GM19455 (cell line): ENCODE measurements at regions not wholly inside any gene's neighbourhood (a gene's known extent, or its start where the extent isn't known, plus 50 kb on each side); places are given as distances from the start of the nearest gene placed in this dataset.

ENCODE experiments used
- ATAC-seq: cut with Tn5 transposase; IDR thresholded peaks from one replicate; pipeline ENCODE4 v1.9.1; 2021; ENCODE audit not compliant: unreplicated experiment

GRCh38 chr12:75908961-75909605 is 122.5 kb downstream of the PHLDA1 start:
- no peak for ATAC-seq

DNA sequence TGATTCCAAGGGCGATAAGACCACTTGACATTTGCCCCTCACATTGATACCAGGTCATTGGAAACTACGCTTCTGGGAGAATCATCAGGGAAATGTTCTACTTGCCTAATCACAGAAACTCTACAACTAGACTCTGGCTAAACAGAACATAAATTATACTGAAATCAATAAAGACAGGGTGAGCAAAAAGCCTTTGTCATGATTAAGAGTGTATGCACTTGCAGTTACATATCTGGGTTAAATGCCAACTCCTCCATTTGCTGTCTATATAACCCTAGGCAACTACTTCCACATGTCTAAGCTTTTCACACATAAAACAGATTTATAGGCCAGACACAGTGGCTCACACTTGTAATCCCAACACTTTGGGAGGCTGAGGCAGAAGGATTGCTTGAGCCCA is 125.7 kb downstream of the PHLDA1 start:
- ATAC-seq = no peak

GRCh38 chr12:75900781-75901254 is 130.8 kb downstream of the PHLDA1 start:
- ATAC-seq = no peak

DNA sequence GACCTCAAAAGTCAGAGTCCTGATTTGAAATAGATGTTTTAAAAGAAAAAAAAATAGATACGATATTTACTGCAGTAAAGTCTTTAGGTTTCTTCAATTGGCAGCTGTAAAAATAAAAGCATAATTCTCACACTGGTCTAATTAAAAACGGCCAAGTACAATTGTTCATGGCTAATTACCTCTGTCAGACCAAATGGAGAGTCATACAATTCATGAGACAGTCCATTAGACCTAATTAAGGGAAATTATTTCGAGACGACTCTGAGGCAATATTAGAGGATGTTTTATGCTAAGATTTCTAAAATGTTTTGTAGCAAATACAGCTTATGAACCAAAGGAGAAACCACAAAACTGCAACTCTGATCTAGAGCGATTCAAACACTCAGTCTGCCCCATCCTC is 131.3 kb downstream of the PHLDA1 start:
- ATAC-seq = no peak

DNA sequence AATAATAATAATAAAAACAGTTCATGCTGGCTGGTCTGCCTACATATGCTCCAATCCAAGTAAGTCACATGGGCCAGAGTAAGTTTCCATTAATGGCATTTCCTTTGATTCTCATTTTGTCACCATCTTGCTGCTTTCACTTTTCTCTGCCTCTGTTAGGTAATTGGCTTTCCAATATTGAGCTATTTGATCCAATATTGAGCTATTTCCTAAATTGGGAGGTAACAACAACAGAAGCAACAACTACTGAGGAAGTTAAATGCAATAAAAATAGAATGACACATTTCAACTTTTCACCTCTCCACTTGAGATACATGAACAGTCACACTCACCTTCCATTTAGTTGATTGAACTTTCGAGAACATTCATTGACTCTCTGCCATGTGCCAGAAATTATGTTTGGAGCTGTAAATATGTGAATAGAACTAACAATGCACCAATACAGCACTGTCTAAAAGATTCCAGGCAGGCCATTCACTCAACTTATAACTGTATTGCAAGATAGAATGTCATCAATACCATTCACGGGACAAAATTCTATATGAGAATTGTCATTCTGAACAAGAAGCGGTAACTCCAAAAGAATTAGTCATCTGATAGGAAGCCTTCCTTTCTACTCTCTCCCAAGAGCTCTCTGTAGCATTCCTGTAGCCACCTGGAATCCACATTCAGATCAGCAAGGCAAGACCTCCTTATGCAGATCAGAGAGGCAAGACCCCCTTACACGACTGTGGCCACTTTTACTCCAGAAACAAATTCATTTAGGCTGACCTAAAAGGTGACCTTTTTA is 136.4 kb downstream of the PHLDA1 start:
- ATAC-seq = no peak

GRCh38 chr12:75893765-75894164 is 137.8 kb downstream of the PHLDA1 start:
- ATAC-seq = no peak

DNA sequence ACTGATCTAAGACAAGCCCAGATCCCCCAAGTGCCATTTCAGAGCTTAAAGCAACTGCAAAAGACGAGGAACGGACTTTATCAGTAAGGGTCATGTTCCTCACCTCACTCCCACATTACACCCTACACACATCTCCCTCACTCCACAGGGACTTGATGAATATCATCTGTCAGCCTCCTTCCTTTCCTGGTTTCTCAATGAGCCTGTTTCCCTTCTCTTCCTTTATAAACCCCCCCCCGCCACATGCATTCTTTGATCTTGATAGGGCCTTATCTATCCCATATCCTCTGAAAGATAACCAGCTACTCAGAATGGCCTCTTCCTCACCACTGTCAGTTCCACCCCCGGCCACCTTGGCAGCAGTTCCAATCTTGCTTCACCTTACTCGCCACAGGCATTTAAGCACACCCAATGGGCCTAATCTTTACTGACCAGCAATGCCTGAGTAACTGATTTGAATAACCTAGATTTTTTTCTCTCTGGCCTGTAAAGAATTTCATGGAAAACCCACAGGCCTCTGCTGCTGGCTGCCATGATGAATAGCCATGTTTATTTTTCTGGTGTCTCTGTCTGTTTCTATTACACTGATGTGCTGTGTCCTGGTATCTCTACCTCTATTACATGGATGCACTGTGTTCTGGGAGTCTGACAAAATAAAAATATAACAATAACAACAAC is 138.7 kb downstream of the PHLDA1 start:
- ATAC-seq = no peak

- ATAC-seq = no peak
These were observed 140.5 kb downstream of the PHLDA1 start for GRCh38 chr12:75891072-75891471.

- ATAC-seq = no peak
These were observed 140.9 kb downstream of the PHLDA1 start for GRCh38 chr12:75890660-75891059.

GRCh38 chr12:75890141-75890540 is 141.4 kb downstream of the PHLDA1 start:
- ATAC-seq = no peak

DNA sequence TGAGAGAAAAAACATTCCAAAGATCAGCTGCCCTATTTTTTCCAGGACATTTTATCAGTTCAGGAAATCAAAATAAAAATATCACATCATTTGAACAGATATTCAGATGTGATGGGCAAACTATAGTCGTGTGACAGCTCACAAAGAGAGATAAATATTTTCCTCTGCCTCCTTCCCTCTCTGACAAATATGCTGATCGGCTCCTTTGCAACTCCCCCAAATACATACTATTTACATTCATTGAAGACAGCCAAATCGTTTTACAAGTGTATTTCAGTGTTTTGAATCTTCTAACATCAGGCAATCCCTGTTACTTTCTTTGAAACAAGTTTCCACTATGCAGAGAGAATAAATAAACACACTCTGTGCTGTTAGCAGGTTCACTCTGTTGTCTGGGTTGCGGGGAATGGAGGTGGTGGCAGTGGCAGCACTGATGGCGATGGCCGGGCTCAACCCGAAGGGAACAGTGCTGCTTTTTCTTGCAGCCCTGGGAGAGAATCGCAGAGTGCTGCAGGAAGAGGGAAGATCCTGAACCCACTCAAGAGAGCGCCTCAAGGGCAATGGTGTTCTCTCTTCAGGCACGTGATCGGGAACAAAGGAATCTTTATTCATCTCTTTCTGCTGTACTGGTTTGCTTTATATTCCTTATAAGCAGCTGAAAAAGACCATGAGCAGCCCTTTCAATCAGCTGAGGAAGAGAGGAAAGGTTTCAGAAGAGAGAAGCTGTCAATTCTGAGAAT is 142.5 kb downstream of the PHLDA1 start:
- ATAC-seq = no peak

GRCh38 chr12:75888399-75888798 is 143.2 kb downstream of the PHLDA1 start:
- ATAC-seq = no peak

DNA sequence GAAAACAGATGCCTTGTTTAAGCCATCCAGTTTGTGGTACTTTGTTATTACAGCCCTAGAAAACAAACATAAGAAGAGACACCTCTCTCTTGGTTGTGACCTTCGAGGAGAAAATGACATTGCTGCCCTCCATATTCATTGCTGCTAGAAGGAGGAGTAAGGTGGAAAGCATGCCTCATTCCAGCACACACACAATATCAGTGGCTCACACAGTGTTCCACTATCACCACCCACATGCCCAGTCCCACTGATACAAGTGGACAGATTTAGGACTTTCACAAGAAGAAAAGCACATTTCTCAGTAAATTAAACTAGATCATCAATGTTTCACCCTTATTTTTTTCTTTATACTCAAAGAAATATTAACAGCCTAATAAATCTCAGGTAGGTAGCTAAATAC is 143.6 kb downstream of the PHLDA1 start:
- no peak for ATAC-seq

DNA sequence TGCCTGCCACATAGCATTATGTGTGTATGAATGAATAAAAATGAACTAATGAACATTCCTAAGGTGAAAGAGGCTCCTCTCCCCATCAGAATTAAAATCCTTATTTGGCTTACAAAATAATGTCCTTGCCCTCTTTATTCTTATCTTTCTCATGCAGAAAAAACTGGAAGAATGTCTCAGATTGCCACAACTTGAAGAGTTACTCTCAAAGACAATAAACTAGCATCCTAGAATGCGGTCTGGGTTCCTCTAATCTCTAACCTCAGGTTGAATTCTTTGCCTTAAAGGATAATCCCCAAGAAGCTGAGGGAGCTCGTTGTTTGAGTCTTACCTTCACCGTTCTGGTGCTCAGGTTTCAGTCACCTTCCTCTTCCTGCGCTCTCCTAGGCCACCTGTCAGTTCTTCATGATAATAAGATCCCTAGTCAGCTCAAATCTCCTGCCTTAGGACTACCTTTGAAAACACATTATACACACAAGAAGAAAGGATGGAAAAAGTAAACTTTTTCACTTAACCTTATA is 147.1 kb downstream of the PHLDA1 start:
- ATAC-seq = no peak

- ATAC-seq = no peak
These were observed 148.3 kb downstream of the PHLDA1 start for GRCh38 chr12:75883241-75883640.

GRCh38 chr12:75882421-75882820 is 149.2 kb downstream of the PHLDA1 start:
- no peak for ATAC-seq

GRCh38 chr12:75881920-75882319 is 149.7 kb downstream of the PHLDA1 start:
- ATAC-seq = no peak

DNA sequence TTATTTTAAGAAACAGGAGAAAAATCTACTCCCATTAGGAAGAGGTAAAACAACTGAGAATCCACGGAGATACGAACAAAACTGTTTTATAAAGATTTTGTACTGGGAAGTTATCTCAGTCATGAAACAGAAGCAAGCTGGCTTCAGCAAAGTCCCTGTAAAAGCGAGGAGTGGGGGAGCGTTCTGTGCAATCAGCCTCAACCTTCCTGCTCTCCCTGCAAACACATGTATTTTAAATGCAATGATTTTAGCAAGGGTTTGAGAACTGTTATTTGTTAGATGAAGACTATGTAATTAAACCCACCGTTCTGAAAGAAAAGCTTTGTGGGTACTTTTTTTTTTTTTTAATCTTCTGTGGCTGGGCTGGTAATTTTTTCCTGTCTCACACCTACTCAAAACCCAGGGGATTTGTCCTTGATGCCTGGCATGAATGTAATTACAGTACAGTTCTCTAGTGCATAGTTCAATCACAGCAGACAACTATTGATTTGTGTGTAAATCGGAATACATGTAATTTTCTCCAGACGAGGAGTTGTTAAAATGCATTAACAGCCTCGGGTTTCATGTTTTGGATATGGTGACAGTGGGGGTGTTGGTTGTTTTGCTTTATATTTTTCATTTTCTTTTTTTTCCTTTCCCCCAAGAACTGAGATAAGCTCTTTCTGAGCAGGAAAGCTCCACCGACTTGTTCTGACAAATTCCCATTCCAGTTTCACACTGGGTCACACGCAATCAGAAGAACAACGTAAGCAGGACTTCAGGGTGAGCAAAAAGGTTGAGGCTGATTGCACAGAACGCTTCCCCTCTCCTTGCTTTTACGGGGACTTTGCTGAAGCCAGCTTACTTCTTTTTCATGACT is 153.6 kb downstream of the PHLDA1 start:
- ATAC-seq = no peak

DNA sequence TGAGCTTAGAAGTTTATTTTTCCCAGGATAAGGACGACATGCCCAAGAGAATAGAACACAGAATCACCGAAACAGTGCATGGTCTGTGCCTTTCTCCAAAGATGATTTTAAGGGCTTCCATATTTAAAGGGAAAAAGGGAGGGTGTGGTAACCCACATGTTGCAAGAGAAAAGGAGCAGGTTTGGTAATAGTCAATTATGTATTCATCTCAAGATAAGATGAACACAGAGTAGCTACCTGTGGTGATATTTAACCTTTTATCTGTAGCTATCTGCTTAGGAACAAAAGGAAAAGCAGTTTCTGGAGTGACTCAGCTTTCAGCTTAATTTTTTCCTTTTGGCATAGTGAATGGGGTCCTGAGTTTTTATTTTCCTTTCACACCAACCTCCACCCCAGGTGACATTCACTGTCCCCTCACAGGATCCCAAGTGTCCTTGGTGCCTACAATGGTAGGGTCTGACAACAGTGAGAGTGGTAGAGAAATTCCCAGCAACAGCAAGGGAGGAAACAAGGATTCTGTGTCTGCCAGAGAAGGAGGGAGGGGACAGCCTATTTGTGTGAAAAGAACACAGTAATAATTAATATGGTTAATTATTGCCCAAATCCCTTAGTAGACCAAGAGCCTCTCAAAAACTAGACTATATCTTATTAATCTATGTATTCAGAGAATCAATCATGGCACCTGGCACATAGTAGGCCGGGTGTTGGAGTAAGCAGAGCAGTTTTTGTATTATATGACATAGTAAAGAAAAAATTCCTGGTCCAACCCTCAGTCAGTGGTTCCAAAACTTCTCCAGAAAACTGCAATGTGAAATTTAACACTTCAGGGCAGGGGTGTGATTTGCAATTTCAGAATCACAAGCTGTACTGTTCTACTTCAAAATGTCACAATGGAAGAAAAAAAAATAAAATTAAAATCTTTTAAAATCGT is 154.5 kb downstream of the PHLDA1 start:
- ATAC-seq = no peak
